T1000 (cell line): ENCODE measurements at regions not wholly inside any gene's neighbourhood (a gene's known extent, or its start where the extent isn't known, plus 50 kb on each side); places are given as distances from the start of the nearest gene placed in this dataset.

Experiments used
- DNase-seq: peaks from one replicate; lab custom pipeline; 2025; ENCODE audit warnings: mixed read lengths; lab: John Stamatoyannopoulos, UW

- no peak for DNase-seq
Observed at GRCh38 chr1:214823311-214824117, 220.5 kb downstream of the CENPF start.

- no peak for DNase-seq
Observed at GRCh38 chr1:214824763-214825162, 221.8 kb downstream of the CENPF start.

GRCh38 chr1:214826619-214827018 lies 223.6 kb downstream of the CENPF start:
- no peak for DNase-seq

GRCh38 chr1:214827883-214828282 lies 224.9 kb downstream of the CENPF start:
- DNase-seq: no peak

GRCh38 chr1:214830941-214831340 lies 227.9 kb downstream of the CENPF start:
- no peak for DNase-seq

GRCh38 chr1:214831956-214832355 lies 229.0 kb downstream of the CENPF start:
- no peak for DNase-seq

GRCh38 chr1:214833178-214833756 lies 230.3 kb downstream of the CENPF start:
- no peak for DNase-seq

- no peak for DNase-seq
Observed at GRCh38 chr1:214837376-214837775, 234.4 kb downstream of the CENPF start.

- DNase-seq: no peak
Observed at GRCh38 chr1:214838351-214838750, 235.4 kb downstream of the CENPF start.

- no peak for DNase-seq
Observed at GRCh38 chr1:214840356-214840755, 237.4 kb downstream of the CENPF start.

- DNase-seq: peak; percentile 5
Observed at GRCh38 chr1:214842856-214843255, 239.7 kb upstream of the KCNK2 start.

GRCh38 chr1:214843281-214843680 lies 239.3 kb upstream of the KCNK2 start:
- no peak for DNase-seq

- no peak for DNase-seq
Observed at GRCh38 chr1:214844319-214844718, 238.2 kb upstream of the KCNK2 start.

GRCh38 chr1:214846276-214846675 lies 236.3 kb upstream of the KCNK2 start:
- DNase-seq: no peak

GRCh38 chr1:214847071-214847810 lies 235.3 kb upstream of the KCNK2 start:
- no peak for DNase-seq

- no peak for DNase-seq
Observed at GRCh38 chr1:214848101-214848500, 234.4 kb upstream of the KCNK2 start.

- peak; percentile 33 for DNase-seq
Observed at GRCh38 chr1:214850432-214851050, 232.0 kb upstream of the KCNK2 start.

GRCh38 chr1:214853340-214853739 lies 229.2 kb upstream of the KCNK2 start:
- DNase-seq: no peak

GRCh38 chr1:214854126-214854875 lies 228.2 kb upstream of the KCNK2 start:
- no peak for DNase-seq

GRCh38 chr1:214856843-214857242 lies 225.7 kb upstream of the KCNK2 start:
- DNase-seq: no peak

- DNase-seq: no peak
Observed at GRCh38 chr1:214857716-214858115, 224.8 kb upstream of the KCNK2 start.

- DNase-seq: no peak
Observed at GRCh38 chr1:214859647-214860046, 222.9 kb upstream of the KCNK2 start.
